ENCODE measurements at regions not wholly inside any gene's neighbourhood (a gene's known extent, or its start where the extent isn't known, plus 50 kb on each side); places are given as distances from the start of the nearest gene placed in this dataset.
A peak's percentile ranks its signal among the peaks of the same experiment; 100 is the strongest.
"Not testable (repeated sequence)": the region's sequence is repeated elsewhere in the genome, so short reads cannot be mapped to it uniquely, and the experiment has no call there.

DNA sequence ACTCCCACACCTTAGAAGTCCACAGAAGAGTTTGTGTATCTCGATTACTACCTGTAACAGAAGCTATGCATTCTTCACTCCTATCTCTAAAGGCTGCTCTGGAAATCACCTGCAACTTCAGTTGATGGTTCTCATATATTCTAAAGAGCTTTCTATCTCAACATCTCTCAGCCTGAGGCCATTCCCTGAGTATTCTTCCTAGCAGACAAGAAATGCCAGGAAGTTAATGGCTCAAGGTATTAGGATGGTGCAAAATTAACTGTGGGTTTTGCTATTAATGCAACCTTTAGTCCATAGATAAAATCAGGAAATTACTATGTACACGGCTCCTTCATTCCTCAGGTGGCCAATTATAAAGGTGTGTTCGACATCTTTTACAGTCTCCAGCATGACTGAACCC lies 290.1 kb downstream of the ZNF716 start:
- intact Hi-C loops (cut with micrococcal nuclease); H3K36me3 Mint-ChIP-seq (ENCODE audit: low read depth); H3K27ac Mint-ChIP-seq: not testable (repeated sequence)

DNA sequence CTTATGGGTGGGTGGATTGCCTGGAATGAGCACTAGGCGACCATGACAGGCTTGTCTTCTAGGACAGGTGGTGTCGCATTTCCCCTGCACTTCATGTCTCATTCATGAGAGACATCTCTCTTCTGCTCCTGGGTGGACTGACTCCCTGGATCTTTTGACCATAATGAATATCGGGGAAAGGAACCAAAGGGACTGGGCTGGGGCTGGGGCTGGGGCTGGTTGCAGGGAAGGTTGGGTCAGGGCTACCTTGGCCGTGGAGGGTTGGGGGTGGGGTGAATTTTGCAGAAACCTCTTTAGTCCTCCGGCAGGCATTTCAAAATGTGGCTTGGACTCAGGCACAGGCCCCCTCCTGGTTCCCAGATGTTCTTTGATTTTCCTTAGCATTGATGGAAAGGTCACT lies 319.2 kb downstream of the ZNF716 start:
- peaks cover 20% of the 10 kb centered on the region for H3K9me3 Mint-ChIP-seq
- intact Hi-C loops (cut with micrococcal nuclease), result no loop called here
- no peaks in the 10 kb centered on the region for H3K4me1 Mint-ChIP-seq
- DNase-seq, result no peak
- H3K27me3 Mint-ChIP-seq, result no peaks in the 10 kb centered on the region
- no peak overlapping the region for H3K4me3 Mint-ChIP-seq
- no peak overlapping the region for H3K27ac Mint-ChIP-seq
- no peaks in the 10 kb centered on the region for H3K36me3 Mint-ChIP-seq (ENCODE audit: low read depth)

More for the DNA sequence above, 290.1 kb downstream of the ZNF716 start:
- not testable (repeated sequence) for H3K9me3 Mint-ChIP-seq, H3K4me3 Mint-ChIP-seq, H3K27me3 Mint-ChIP-seq, DNase-seq, H3K4me1 Mint-ChIP-seq

GRCh38 chr7:57769958-57770357 lies 320.0 kb downstream of the ZNF716 start:
- Mint-ChIP-seq H3K4me1 (no peaks in the 10 kb centered on the region), H3K36me3 (ENCODE audit: low read depth) (no peaks in the 10 kb centered on the region), H3K27ac (no peak overlapping the region), H3K9me3 (peaks cover 20% of the 10 kb centered on the region), H3K4me3 (no peak overlapping the region), H3K27me3 (no peaks in the 10 kb centered on the region)
- no peak for DNase-seq
- intact Hi-C loops (cut with micrococcal nuclease), result no loop called here

GRCh38 chr7:57772126-57772924 lies 322.3 kb downstream of the ZNF716 start:
- Mint-ChIP-seq H3K4me3 (no peak overlapping the region), H3K4me1 (no peaks in the 10 kb centered on the region), H3K27ac (no peak overlapping the region), H3K27me3 (no peaks in the 10 kb centered on the region), H3K9me3 (peaks cover 24% of the 10 kb centered on the region), H3K36me3 (ENCODE audit: low read depth) (peaks cover 1% of the 10 kb centered on the region)
- DNase-seq, result no peak
- intact Hi-C loops (cut with micrococcal nuclease), result no loop called here

DNA sequence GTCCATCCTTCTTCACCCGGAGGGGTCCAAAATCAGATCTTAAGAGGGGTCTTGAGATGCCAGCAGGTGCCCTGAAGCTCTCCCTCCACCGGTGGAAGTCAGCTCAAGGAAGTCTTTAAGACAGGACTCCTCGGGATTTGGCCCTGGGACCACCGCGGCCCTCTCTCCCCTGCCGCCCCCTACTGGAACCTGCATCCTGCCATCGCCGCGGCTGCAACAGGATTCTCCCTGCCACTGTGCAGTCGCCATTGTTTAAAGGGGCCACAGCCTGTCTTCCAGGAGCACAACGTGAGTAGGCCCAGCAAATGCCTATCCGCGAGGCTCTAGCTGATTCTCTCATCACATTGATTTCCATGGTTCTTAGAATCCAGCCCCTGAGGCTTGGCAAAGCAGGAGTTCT lies 324.3 kb downstream of the ZNF716 start:
- Mint-ChIP-seq H3K36me3 (ENCODE audit: low read depth) (peaks cover 1% of the 10 kb centered on the region), H3K4me3 (no peak overlapping the region), H3K4me1 (no peaks in the 10 kb centered on the region), H3K27me3 (no peaks in the 10 kb centered on the region), H3K9me3 (peaks cover 27% of the 10 kb centered on the region), H3K27ac (no peak overlapping the region)
- intact Hi-C loops (cut with micrococcal nuclease), result no loop called here
- no peak for DNase-seq

DNA sequence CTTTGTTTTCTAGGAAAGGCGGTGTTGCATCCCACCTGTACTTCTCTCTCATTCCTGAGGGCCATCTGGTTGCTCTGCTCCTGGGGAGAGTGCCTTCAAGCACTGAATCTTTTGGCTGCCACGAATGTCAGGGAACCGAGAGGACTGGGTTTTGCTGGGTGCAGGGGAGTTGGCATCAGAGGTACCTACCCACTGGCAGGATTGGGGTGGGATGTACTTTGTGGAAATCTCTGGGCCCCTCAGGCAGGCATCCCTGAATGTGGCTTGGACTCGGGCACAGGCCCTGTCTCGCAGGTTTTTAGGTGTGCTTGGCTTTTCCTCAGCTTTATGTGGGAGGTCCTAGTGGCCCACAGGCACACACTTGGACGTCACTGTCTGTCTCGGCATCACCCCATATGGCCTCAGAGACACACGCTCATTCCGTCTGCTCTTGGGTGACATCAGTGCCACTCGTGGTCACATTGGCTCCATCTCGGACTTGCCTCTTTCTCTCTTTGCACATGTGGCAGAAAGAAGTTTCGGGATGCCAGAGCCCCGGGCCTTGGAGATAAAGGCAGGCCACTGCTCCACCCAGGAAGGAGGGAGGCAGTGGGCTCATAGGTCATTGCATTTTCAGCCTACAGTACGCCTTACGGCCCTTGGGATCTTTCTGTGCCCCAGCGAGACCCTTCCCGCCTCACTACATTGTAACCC lies 325.6 kb downstream of the ZNF716 start:
- Mint-ChIP-seq H3K36me3 (ENCODE audit: low read depth) (peaks cover 1% of the 10 kb centered on the region), H3K4me3 (no peak overlapping the region), H3K4me1 (no peaks in the 10 kb centered on the region), H3K9me3 (peaks cover 27% of the 10 kb centered on the region), H3K27me3 (no peaks in the 10 kb centered on the region), H3K27ac (no peak overlapping the region)
- intact Hi-C loops (cut with micrococcal nuclease), result no loop called here
- DNase-seq, result no peak

DNA sequence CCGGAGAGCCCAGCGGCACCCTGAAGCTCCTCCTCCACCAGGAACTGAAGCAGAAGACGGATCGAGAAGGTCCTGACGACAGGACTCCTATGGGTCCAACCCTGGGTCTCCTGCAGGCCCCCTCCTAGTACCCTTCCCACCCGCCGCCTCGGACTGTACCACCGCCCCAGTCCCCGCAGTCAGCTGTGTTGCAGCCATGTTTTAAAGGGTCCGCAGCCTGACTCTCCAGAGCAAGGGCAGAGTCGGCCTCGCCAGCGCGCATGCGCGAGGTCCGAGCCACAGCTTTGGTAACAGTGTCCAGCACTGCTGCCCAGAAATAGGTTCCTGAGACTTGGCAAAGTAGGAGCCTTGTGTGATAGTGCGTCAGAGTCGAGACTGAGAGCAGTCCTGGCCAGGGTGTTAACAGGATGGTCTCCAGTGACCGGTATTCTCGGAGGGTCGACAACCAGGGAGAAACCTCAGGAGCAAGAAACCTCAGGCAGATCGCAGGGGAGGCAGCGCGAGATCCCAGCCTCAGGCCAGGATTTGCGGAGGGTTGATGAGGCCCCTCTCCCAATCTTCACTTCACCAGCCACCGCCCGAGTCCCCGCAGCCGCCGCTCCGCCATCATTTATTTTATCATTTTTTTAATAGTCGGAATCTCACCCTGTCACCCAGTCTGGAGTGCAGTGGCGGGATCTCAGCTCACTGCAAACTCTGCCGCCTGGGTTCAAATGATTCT lies 326.3 kb downstream of the ZNF716 start:
- H3K36me3 Mint-ChIP-seq (ENCODE audit: low read depth), result not testable (repeated sequence)
- H3K9me3 Mint-ChIP-seq, result peaks cover 21% of the 10 kb centered on the region

GRCh38 chr7:57789130-57789529 lies 339.2 kb downstream of the ZNF716 start:
- Mint-ChIP-seq H3K36me3 (ENCODE audit: low read depth) (no peaks in the 10 kb centered on the region), H3K4me1 (no peaks in the 10 kb centered on the region), H3K9me3 (peaks cover 12% of the 10 kb centered on the region), H3K27me3 (no peaks in the 10 kb centered on the region), H3K27ac (no peak overlapping the region), H3K4me3 (no peak overlapping the region)
- DNase-seq, result no peak
- intact Hi-C loops (cut with micrococcal nuclease), result no loop called here

More for the DNA sequence above, 326.3 kb downstream of the ZNF716 start:
- H3K4me1 Mint-ChIP-seq; H3K27ac Mint-ChIP-seq; intact Hi-C loops (cut with micrococcal nuclease); H3K27me3 Mint-ChIP-seq; H3K4me3 Mint-ChIP-seq; DNase-seq: not testable (repeated sequence)

DNA sequence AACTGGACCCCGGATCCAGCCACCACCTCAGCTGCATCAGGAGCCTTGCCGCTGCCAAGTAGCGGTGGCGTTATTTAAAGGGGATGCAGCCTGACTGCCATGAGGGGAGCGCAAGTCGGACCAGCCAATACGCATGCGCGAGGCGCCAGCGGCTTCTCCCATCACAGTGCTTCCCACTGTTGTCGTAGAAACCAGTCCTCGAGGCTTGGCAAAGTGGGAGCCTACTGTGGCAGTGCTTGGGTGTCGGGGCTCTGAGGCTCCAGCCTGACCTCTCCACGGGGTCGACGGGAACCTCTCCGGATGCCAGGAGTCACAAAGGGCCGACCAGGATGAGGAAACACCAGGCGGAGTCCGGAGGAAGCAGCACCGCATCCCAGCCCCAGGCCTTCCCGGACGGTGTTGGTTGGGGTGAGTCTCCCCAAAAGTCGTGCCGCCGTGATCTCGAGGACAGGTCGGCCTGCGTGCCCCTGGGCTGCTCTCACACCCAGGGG lies 369.6 kb downstream of the ZNF716 start:
- Mint-ChIP-seq H3K36me3 (ENCODE audit: low read depth) (no peaks in the 10 kb centered on the region), H3K27me3 (no peaks in the 10 kb centered on the region), H3K4me3 (no peak overlapping the region), H3K4me1 (no peaks in the 10 kb centered on the region), H3K27ac (no peak overlapping the region), H3K9me3 (peaks cover 12% of the 10 kb centered on the region)
- DNase-seq, result no peak
- intact Hi-C loops (cut with micrococcal nuclease), result no loop called here

GRCh38 chr7:57820477-57820876 lies 370.5 kb downstream of the ZNF716 start:
- Mint-ChIP-seq H3K27me3 (no peaks in the 10 kb centered on the region), H3K4me3 (no peak overlapping the region), H3K36me3 (ENCODE audit: low read depth) (no peaks in the 10 kb centered on the region), H3K4me1 (no peaks in the 10 kb centered on the region), H3K9me3 (peaks cover 12% of the 10 kb centered on the region), H3K27ac (no peak overlapping the region)
- intact Hi-C loops (cut with micrococcal nuclease), result no loop called here
- DNase-seq, result no peak

- Mint-ChIP-seq H3K27ac (no peak overlapping the region), H3K9me3 (peaks cover 12% of the 10 kb centered on the region), H3K4me3 (no peak overlapping the region), H3K36me3 (ENCODE audit: low read depth) (no peaks in the 10 kb centered on the region), H3K4me1 (no peaks in the 10 kb centered on the region), H3K27me3 (no peaks in the 10 kb centered on the region)
- intact Hi-C loops (cut with micrococcal nuclease), result no loop called here
- DNase-seq, result no peak
These were observed 371.7 kb downstream of the ZNF716 start for GRCh38 chr7:57821438-57822382.

- H3K27me3 Mint-ChIP-seq; DNase-seq; H3K4me1 Mint-ChIP-seq; intact Hi-C loops (cut with micrococcal nuclease); H3K4me3 Mint-ChIP-seq; H3K9me3 Mint-ChIP-seq; H3K27ac Mint-ChIP-seq; H3K36me3 Mint-ChIP-seq (ENCODE audit: low read depth): not testable (repeated sequence)
These were observed 376.6 kb downstream of the ZNF716 start for GRCh38 chr7:57826548-57826947.

DNA sequence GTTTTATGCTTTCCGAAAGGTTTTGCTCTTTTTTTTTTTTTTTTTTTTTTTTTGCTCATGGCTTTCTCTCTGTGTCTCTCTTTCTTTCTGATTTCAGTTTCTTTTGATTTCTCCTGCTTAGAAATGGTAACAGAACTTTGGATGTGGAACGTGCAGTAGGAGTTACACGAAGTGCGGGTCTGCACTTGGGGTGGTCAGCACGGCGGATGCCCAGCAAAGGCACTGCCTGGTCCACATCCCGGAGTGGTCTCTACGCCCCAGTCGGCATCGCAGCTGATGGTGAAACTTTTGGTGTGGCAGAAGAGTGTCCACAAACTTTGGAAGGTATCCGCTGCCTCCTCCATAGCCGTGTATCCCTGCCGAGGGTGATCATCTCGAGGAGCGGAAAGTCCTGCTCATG lies 385.2 kb downstream of the ZNF716 start:
- intact Hi-C loops (cut with micrococcal nuclease); H3K9me3 Mint-ChIP-seq; H3K27ac Mint-ChIP-seq; H3K4me3 Mint-ChIP-seq; H3K36me3 Mint-ChIP-seq (ENCODE audit: low read depth); H3K4me1 Mint-ChIP-seq; H3K27me3 Mint-ChIP-seq: not testable (repeated sequence)
- DNase-seq, result peak; percentile 40
